Calu3 (cell line): ENCODE measurements at regions not wholly inside any gene's neighbourhood (a gene's known extent, or its start where the extent isn't known, plus 50 kb on each side); places are given as distances from the start of the nearest gene placed in this dataset.
"Not testable (repeated sequence)": the region's sequence is repeated elsewhere in the genome, so short reads cannot be mapped to it uniquely, and the experiment has no call there.

Experiments
- BruUV-seq: library from RNA; stranded (reverse); fragments of 400-500 nt; replicated peaks from 2 replicates; lab custom pipeline; 2021; lab: Mats Ljungman, UMichigan
- CTCF ChIA-PET: fragments of 300-600 bp; sonication (Branson Sonifier 250); formaldehyde crosslinking; loops from one replicate; lab custom pipeline; 2022; ENCODE audit warnings: antibody characterized with exemption; lab: Charles Lee
- DNase-seq: peaks from one replicate; pipeline ENCODE4 v3.0.0; 2022
- H3K27ac Mint-ChIP-seq: one replicate; pipeline ENCODE4 v1.8.0; 2022; ENCODE audit warnings: mixed read lengths; ENCODE audit not compliant: unreplicated experiment
- H3K27me3 Mint-ChIP-seq: one replicate; pipeline ENCODE4 v1.8.0; 2022; ENCODE audit warnings: mixed read lengths; ENCODE audit not compliant: unreplicated experiment
- H3K36me3 Mint-ChIP-seq: one replicate; pipeline ENCODE4 v1.8.0; 2022; ENCODE audit warnings: mild to moderate bottlenecking, moderate library complexity, mixed read lengths; ENCODE audit not compliant: insufficient read depth, unreplicated experiment
- H3K4me1 Mint-ChIP-seq: one replicate; pipeline ENCODE4 v1.8.0; 2022; ENCODE audit warnings: mild to moderate bottlenecking, low read depth, mixed read lengths; ENCODE audit not compliant: unreplicated experiment
- H3K4me3 Mint-ChIP-seq: one replicate; pipeline ENCODE4 v1.8.0; 2022; ENCODE audit warnings: mild to moderate bottlenecking, low read depth, moderate library complexity, mixed read lengths; ENCODE audit not compliant: unreplicated experiment
- H3K9me3 Mint-ChIP-seq: one replicate; pipeline ENCODE4 v1.8.0; 2022; ENCODE audit warnings: low read depth, mixed read lengths; ENCODE audit not compliant: unreplicated experiment
- CTCF ChIP-seq: fragments of 200-600 bp; IDR thresholded peaks from one replicate; pipeline ENCODE4 v1.8.0; 2022; ENCODE audit warnings: antibody characterized with exemption; ENCODE audit not compliant: unreplicated experiment
- intact Hi-C: fragments of 100-400 bp; cut with micrococcal nuclease; formaldehyde crosslinking; loops from one replicate; pipeline ENCODE4 v1.10.0; 2022; ENCODE audit not compliant: unreplicated experiment

GRCh38 chr5:102627315-102627714 is 127.8 kb upstream of the PAM start:
- Mint-ChIP-seq H3K4me3 (no peak overlapping the region), H3K4me1 (no peaks in the 10 kb centered on the region), H3K36me3 (no peaks in the 10 kb centered on the region), H3K27me3 (no peaks in the 10 kb centered on the region), H3K9me3 (peaks cover 3% of the 10 kb centered on the region), H3K27ac (no peak overlapping the region)
- CTCF ChIA-PET: no interaction called here
- no peak for DNase-seq
- TF ChIP-seq CTCF: no peak
- intact Hi-C loops: no loop called here
- BruUV-seq: no TSS peak

DNA sequence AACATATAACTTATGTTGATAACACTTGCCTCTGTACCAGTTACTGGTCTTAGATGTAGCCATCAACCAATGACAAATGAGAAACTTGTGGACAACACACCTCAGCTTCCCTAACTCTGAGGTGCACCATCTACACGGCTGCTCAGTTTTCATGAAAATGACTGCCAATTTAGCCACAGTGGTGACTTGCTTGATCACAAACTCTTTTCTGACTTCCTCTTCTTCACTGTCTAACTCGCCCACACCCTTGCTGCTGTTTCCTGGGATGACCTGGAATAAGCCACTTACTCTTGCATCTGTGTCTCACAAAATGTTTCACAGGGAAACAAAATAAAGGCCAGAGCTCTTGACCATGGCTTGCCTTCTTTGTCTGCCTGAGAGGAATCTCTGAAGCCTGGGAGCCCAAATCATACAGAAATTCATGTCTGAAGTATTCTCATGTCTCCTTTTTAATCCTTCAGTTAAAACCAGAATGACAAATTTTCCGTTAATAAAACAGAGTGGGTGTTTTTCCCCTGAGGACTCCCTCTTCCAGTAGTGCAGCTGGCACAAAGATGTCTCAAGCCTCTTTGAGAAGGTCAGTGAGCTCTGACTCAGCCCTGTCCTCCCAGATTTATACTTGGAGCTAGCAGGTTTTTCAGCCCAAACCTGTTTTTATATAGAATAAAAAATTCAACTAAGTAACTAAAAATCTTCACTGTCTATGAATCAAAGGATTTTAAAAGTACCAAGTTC is 126.5 kb upstream of the PAM start:
- Mint-ChIP-seq H3K9me3 (peaks cover 3% of the 10 kb centered on the region), H3K4me3 (no peak overlapping the region), H3K27me3 (no peaks in the 10 kb centered on the region), H3K27ac (no peak overlapping the region), H3K36me3 (no peaks in the 10 kb centered on the region), H3K4me1 (no peaks in the 10 kb centered on the region)
- no TSS peak for BruUV-seq
- no peak for TF ChIP-seq CTCF
- CTCF ChIA-PET: interaction anchor here (1.0 kb wide), 1 partner anchor 53 kb away, joined by 3 read pairs; no protein-coding TSS in a partner anchor
- intact Hi-C loops: no loop called here
- DNase-seq: no peak

GRCh38 chr5:102629827-102630605 is 125.1 kb upstream of the PAM start:
- peaks cover 3% of the 10 kb centered on the region for H3K9me3 Mint-ChIP-seq
- CTCF ChIA-PET: no interaction called here
- no peak for TF ChIP-seq CTCF
- H3K4me3 Mint-ChIP-seq: no peak overlapping the region
- H3K36me3 Mint-ChIP-seq: no peaks in the 10 kb centered on the region
- intact Hi-C loops: no loop called here
- H3K27me3 Mint-ChIP-seq: no peaks in the 10 kb centered on the region
- DNase-seq: no peak
- no peak overlapping the region for H3K27ac Mint-ChIP-seq
- no peaks in the 10 kb centered on the region for H3K4me1 Mint-ChIP-seq
- no TSS peak for BruUV-seq

DNA sequence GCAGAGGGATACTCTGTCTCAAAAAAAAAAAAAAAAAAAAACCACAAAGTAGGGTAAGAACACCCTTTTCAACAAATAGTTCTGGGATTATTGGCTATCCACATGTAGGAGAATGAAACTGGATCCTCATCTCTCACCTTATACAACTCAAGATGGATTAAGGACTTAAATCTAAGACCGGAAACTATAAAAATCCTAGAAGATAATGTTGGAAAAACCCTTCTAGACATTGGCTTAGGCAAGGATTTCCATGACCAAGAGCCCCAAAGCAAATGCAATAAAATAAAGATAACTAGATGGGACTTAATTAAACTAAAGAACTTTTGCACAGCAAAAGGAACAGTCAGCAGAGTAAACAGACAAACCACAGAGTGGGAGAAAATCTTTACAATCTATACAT is 119.7 kb upstream of the PAM start:
- DNase-seq, H3K9me3 Mint-ChIP-seq, intact Hi-C loops, H3K4me3 Mint-ChIP-seq, H3K27me3 Mint-ChIP-seq, H3K27ac Mint-ChIP-seq, BruUV-seq, H3K36me3 Mint-ChIP-seq: not testable (repeated sequence)
- peaks cover 11% of the 10 kb centered on the region for H3K4me1 Mint-ChIP-seq
- CTCF ChIA-PET: interaction anchor here (0.7 kb wide), 1 partner anchor 36 kb away, joined by 3 read pairs; no protein-coding TSS in a partner anchor

- Mint-ChIP-seq H3K36me3 (no peaks in the 10 kb centered on the region), H3K9me3 (no peaks in the 10 kb centered on the region), H3K4me3 (no peak overlapping the region), H3K27me3 (peaks cover 8% of the 10 kb centered on the region), H3K27ac (no peak overlapping the region), H3K4me1 (peaks cover 11% of the 10 kb centered on the region)
- CTCF ChIA-PET: no interaction called here
- TF ChIP-seq CTCF: no peak
- no TSS peak for BruUV-seq
- intact Hi-C loops: no loop called here
- DNase-seq: no peak
Observed at GRCh38 chr5:102638316-102638715, 116.8 kb upstream of the PAM start.
